ENCODE measurements at regions not wholly inside any gene's neighbourhood (a gene's known extent, or its start where the extent isn't known, plus 50 kb on each side); places are given as distances from the start of the nearest gene placed in this dataset.

DNA sequence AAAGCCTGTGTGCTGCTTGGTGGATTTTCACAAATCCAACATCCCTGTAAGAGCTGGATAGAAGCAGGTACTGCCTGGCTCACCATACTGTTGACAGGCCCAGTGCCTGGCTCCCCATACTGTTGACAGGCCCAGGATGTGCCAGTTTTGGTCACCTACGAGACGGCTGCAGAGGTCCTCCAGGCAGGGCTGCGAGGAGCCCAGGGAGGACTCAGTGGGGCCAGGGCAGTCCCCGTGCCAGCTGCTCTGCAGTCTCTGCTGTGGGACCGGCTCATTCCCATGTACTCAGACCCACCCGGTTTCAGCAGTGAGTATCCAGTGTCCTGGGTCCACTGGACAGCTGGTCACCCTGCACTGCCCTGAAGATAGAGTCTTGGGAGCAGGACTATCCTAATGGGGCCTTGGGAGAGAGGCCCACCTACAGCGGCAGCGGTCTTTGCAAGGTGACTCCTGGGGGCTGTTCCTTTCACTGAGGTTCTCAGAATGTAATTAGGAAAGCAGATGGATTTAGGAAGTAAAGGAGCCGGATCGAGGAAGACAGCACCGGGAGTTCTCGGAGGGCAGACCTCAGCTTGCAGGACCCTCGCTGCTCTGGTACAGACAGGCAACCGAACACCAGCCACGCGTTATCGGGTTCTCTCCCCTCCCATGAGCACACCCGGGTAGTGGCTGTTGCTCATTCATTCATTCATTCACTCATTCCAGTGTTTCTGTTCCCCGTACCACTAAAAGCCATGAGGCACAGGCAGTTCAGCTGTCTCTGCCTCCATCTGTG, 106.1 kb downstream of the CTTN start:
- Histone ChIP-seq H3K27ac (ENCODE audit: insufficient read depth, low read length) (no peak overlapping the region), H3K4me2 (ENCODE audit: extremely low read depth, insufficient read depth, low read length) (no peak overlapping the region), H3K9ac (ENCODE audit: insufficient read depth, low read length) (no peak overlapping the region), H3K4me1 (ENCODE audit: control insufficient read depth, extremely low read depth, insufficient read depth, low read length) (no peaks in the 10 kb centered on the region), H3K9me3 (ENCODE audit: control insufficient read depth, insufficient read depth, low read depth, low read length) (no peaks in the 10 kb centered on the region), H3K4me3 (replicated peaks in 1 of 4; ENCODE audit: control extremely low read depth in 1 of 4, insufficient read depth in 1 of 4, low read depth in 3 of 4, low read length in 4 of 4) (no peak overlapping the region), H4K20me1 (ENCODE audit: control insufficient read depth, extremely low read depth, insufficient read depth, low read length) (no peaks in the 10 kb centered on the region), H3K27me3 (ENCODE audit: control insufficient read depth, insufficient read depth, low read length) (no peaks in the 10 kb centered on the region), H3K79me2 (ENCODE audit: control insufficient read depth, insufficient read depth, low read length) (no peaks in the 10 kb centered on the region), H3K36me3 (ENCODE audit: control insufficient read depth, insufficient read depth, low read length) (no peaks in the 10 kb centered on the region), H2AFZ (ENCODE audit: low read length) (no peak overlapping the region)
- TF ChIP-seq, protein P1, sequence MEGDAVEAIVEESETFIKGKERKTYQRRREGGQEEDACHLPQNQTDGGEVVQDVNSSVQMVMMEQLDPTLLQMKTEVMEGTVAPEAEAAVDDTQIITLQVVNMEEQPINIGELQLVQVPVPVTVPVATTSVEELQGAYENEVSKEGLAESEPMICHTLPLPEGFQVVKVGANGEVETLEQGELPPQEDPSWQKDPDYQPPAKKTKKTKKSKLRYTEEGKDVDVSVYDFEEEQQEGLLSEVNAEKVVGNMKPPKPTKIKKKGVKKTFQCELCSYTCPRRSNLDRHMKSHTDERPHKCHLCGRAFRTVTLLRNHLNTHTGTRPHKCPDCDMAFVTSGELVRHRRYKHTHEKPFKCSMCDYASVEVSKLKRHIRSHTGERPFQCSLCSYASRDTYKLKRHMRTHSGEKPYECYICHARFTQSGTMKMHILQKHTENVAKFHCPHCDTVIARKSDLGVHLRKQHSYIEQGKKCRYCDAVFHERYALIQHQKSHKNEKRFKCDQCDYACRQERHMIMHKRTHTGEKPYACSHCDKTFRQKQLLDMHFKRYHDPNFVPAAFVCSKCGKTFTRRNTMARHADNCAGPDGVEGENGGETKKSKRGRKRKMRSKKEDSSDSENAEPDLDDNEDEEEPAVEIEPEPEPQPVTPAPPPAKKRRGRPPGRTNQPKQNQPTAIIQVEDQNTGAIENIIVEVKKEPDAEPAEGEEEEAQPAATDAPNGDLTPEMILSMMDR (conservative IDR thresholded peaks at IDR 0.05 in 1 of 2, IDR thresholded peaks at IDR 0.05 in 1 of 2; ENCODE audit: low read depth in 1 of 2, low read length in 2 of 2): no peak
- no peak for TF ChIP-seq EZH2 (IDR thresholded peaks at IDR 0.05; ENCODE audit: low read length, missing control alignments)
- DNase-seq (ENCODE audit: low read depth in 2 of 2): no peak

DNA sequence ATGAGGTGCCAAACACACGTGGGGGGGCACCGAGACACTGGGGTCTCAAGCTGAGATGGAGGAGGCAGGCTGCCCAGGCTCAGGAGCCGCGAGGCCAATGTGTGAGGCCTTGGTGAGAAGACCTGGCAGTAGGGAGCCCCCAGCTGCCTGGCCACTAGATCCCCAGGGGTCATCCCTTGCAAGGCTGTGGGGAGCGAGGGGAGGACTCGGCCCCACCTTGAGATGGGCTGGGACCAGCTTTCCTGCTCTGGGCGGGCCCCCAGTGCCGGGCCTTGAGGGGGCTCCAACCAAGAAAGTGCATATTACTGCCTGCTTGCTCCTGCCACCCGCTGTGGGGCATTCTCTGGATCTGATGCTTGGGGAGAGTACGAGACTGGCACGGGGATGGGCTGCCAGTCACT, 107.0 kb downstream of the CTTN start:
- no peaks in the 10 kb centered on the region for H3K79me2 ChIP-seq (ENCODE audit: control insufficient read depth, insufficient read depth, low read length)
- no peaks in the 10 kb centered on the region for H4K20me1 ChIP-seq (ENCODE audit: control insufficient read depth, extremely low read depth, insufficient read depth, low read length)
- H3K36me3 ChIP-seq (ENCODE audit: control insufficient read depth, insufficient read depth, low read length): no peaks in the 10 kb centered on the region
- H3K4me2 ChIP-seq (ENCODE audit: extremely low read depth, insufficient read depth, low read length): no peak overlapping the region
- no peak for DNase-seq (ENCODE audit: low read depth in 2 of 2)
- TF ChIP-seq, protein P1 (conservative IDR thresholded peaks at IDR 0.05 in 1 of 2, IDR thresholded peaks at IDR 0.05 in 1 of 2; ENCODE audit: low read depth in 1 of 2, low read length in 2 of 2): no peak
- no peak for TF ChIP-seq EZH2 (IDR thresholded peaks at IDR 0.05; ENCODE audit: low read length, missing control alignments)
- no peak overlapping the region for H2AFZ ChIP-seq (ENCODE audit: low read length)
- H3K27ac ChIP-seq (ENCODE audit: insufficient read depth, low read length): no peak overlapping the region
- H3K4me1 ChIP-seq (ENCODE audit: control insufficient read depth, extremely low read depth, insufficient read depth, low read length): no peaks in the 10 kb centered on the region
- H3K27me3 ChIP-seq (ENCODE audit: control insufficient read depth, insufficient read depth, low read length): no peaks in the 10 kb centered on the region
- no peaks in the 10 kb centered on the region for H3K9me3 ChIP-seq (ENCODE audit: control insufficient read depth, insufficient read depth, low read depth, low read length)
- H3K4me3 ChIP-seq (replicated peaks in 1 of 4; ENCODE audit: control extremely low read depth in 1 of 4, insufficient read depth in 1 of 4, low read depth in 3 of 4, low read length in 4 of 4): no peak overlapping the region
- no peak overlapping the region for H3K9ac ChIP-seq (ENCODE audit: insufficient read depth, low read length)

- H3K79me2 ChIP-seq (ENCODE audit: control insufficient read depth, insufficient read depth, low read length): no peaks in the 10 kb centered on the region
These were observed 107.7 kb downstream of the CTTN start for GRCh38 chr11:70505761-70506657.

More at GRCh38 chr11:70505761-70506657, 107.7 kb downstream of the CTTN start:
- H3K9ac ChIP-seq (ENCODE audit: insufficient read depth, low read length): no peak overlapping the region
- no peak overlapping the region for H2AFZ ChIP-seq (ENCODE audit: low read length)
- no peak overlapping the region for H3K4me3 ChIP-seq (replicated peaks in 1 of 4; ENCODE audit: control extremely low read depth in 1 of 4, insufficient read depth in 1 of 4, low read depth in 3 of 4, low read length in 4 of 4)
- H3K4me1 ChIP-seq (ENCODE audit: control insufficient read depth, extremely low read depth, insufficient read depth, low read length): no peaks in the 10 kb centered on the region
- TF ChIP-seq, protein P1 (conservative IDR thresholded peaks at IDR 0.05 in 1 of 2, IDR thresholded peaks at IDR 0.05 in 1 of 2; ENCODE audit: low read depth in 1 of 2, low read length in 2 of 2): no peak
- TF ChIP-seq EZH2 (IDR thresholded peaks at IDR 0.05; ENCODE audit: low read length, missing control alignments): no peak
- no peak overlapping the region for H3K27ac ChIP-seq (ENCODE audit: insufficient read depth, low read length)
- no peaks in the 10 kb centered on the region for H4K20me1 ChIP-seq (ENCODE audit: control insufficient read depth, extremely low read depth, insufficient read depth, low read length)
- H3K9me3 ChIP-seq (ENCODE audit: control insufficient read depth, insufficient read depth, low read depth, low read length): no peaks in the 10 kb centered on the region
- H3K27me3 ChIP-seq (ENCODE audit: control insufficient read depth, insufficient read depth, low read length): no peaks in the 10 kb centered on the region
- H3K36me3 ChIP-seq (ENCODE audit: control insufficient read depth, insufficient read depth, low read length): no peaks in the 10 kb centered on the region
- no peak overlapping the region for H3K4me2 ChIP-seq (ENCODE audit: extremely low read depth, insufficient read depth, low read length)
- DNase-seq (ENCODE audit: low read depth in 2 of 2): no peak
